ENCODE measurements at regions not wholly inside any gene's neighbourhood (a gene's known extent, or its start where the extent isn't known, plus 50 kb on each side); places are given as distances from the start of the nearest gene placed in this dataset.

- intact Hi-C loops (cut with DNase I): no loop called here
- H3K4me1 ChIP-seq: no peaks in the 10 kb centered on the region
- H3K9me3 ChIP-seq: peaks cover 0 to 4% (median 0%) of the 10 kb centered on the region in 12 donors
- no peak overlapping the region for H3K4me3 ChIP-seq
- H3K27me3 ChIP-seq: no peaks in the 10 kb centered on the region
- 80 to 95% (median 88%) methylated on average over 1 of the region's 1 CpG for WGBS, 4 donors
- DNase-seq (no peak), ATAC-seq (no peak)
- H3K27ac ChIP-seq: no peak overlapping the region
- TF ChIP-seq POLR2A (IDR thresholded peaks at IDR 0.05) (no peak), CTCF (IDR thresholded peaks at IDR 0.05) (no peak)
- H3K36me3 ChIP-seq: no peaks in the 10 kb centered on the region
Observed at GRCh38 chr3:150049317-150049716, 78.6 kb upstream of the PFN2 start.

- H3K27me3 ChIP-seq: no peaks in the 10 kb centered on the region
- 93 to 95% (median 94%) methylated on average over 3 of the region's 3 CpGs for WGBS, 4 donors
- ATAC-seq: no peak
- intact Hi-C loops (cut with DNase I): no loop called here
- no peak overlapping the region for H3K27ac ChIP-seq
- H3K36me3 ChIP-seq: no peaks in the 10 kb centered on the region
- TF ChIP-seq CTCF (IDR thresholded peaks at IDR 0.05): no peak
- TF ChIP-seq POLR2A (IDR thresholded peaks at IDR 0.05): no peak
- no peaks in the 10 kb centered on the region for H3K4me1 ChIP-seq
- no peak overlapping the region for H3K4me3 ChIP-seq
- H3K9me3 ChIP-seq: peaks cover 0 to 33% (median 10%) of the 10 kb centered on the region in 12 donors
- no peak for DNase-seq
Observed at GRCh38 chr3:150041877-150042276, 71.2 kb upstream of the PFN2 start.

GRCh38 chr3:150040097-150040496, 69.4 kb upstream of the PFN2 start:
- H3K9me3 ChIP-seq: peaks cover 0 to 31% (median 10%) of the 10 kb centered on the region in 12 donors
- peaks cover 0 to 7% (median 0%) of the 10 kb centered on the region in 12 donors for H3K4me1 ChIP-seq
- WGBS, 4 donors: 82 to 89% (median 87%) methylated on average over 4 of the region's 4 CpGs
- H3K27ac ChIP-seq: no peak overlapping the region
- H3K27me3 ChIP-seq: no peaks in the 10 kb centered on the region
- H3K36me3 ChIP-seq: no peaks in the 10 kb centered on the region
- DNase-seq: no peak
- intact Hi-C loops (cut with DNase I): no loop called here
- no peak overlapping the region for H3K4me3 ChIP-seq
- TF ChIP-seq POLR2A (IDR thresholded peaks at IDR 0.05) (no peak), CTCF (IDR thresholded peaks at IDR 0.05) (no peak)
- no peak for ATAC-seq

GRCh38 chr3:150038830-150039229, 68.1 kb upstream of the PFN2 start:
- no peak overlapping the region for H3K27ac ChIP-seq
- no peak for DNase-seq
- H3K9me3 ChIP-seq: peaks cover 0 to 31% (median 10%) of the 10 kb centered on the region in 12 donors
- H3K4me1 ChIP-seq: peaks cover 0 to 7% (median 0%) of the 10 kb centered on the region in 12 donors
- H3K36me3 ChIP-seq: no peaks in the 10 kb centered on the region
- intact Hi-C loops (cut with DNase I): no loop called here
- TF ChIP-seq CTCF (IDR thresholded peaks at IDR 0.05): no peak
- no peak for TF ChIP-seq POLR2A (IDR thresholded peaks at IDR 0.05)
- no peak overlapping the region for H3K4me3 ChIP-seq
- no peaks in the 10 kb centered on the region for H3K27me3 ChIP-seq
- WGBS, 4 donors: 88 to 92% (median 90%) methylated on average over 6 of the region's 6 CpGs
- no peak for ATAC-seq
